22Rv1 (cell line): ENCODE measurements at regions not wholly inside any gene's neighbourhood (a gene's known extent, or its start where the extent isn't known, plus 50 kb on each side); places are given as distances from the start of the nearest gene placed in this dataset.

Experiments used
- CTCF ChIP-seq: fragments of 450-650 bp; IDR thresholded peaks from 2 replicates; pipeline ENCODE4 v1.5.1; 2017; ENCODE audit warnings: mild to moderate bottlenecking
- ZFX ChIP-seq: fragments of 450-650 bp; IDR thresholded peaks from 2 replicates; pipeline ENCODE4 v1.6.1; 2017; ENCODE audit warnings: antibody characterized with exemption, borderline replicate concordance

GRCh38 chr2:59490192-59490591, 1063.3 kb downstream of the BCL11A start:
- TF ChIP-seq CTCF, result no peak
- no peak for TF ChIP-seq ZFX
